OCI-LY7 (cell line): ENCODE measurements at regions not wholly inside any gene's neighbourhood (a gene's known extent, or its start where the extent isn't known, plus 50 kb on each side); places are given as distances from the start of the nearest gene placed in this dataset.

Experiments
- BruUV-seq: library from RNA; stranded (reverse); fragments of 400-500 nt; replicated peaks from 2 replicates; lab custom pipeline; 2021; lab: Mats Ljungman, UMichigan
- CTCF ChIA-PET: fragments of 300-600 bp; sonication (Branson Sonifier 250); formaldehyde crosslinking; loops from one replicate; lab custom pipeline; 2022; ENCODE audit warnings: antibody characterized with exemption; ENCODE audit not compliant: unreplicated experiment; lab: Charles Lee
- POLR2A ChIA-PET: fragments of 300-600 bp; sonication (Branson Sonifier 250); formaldehyde crosslinking; loops from one replicate; lab custom pipeline; 2022; ENCODE audit warnings: antibody characterized with exemption; lab: Charles Lee
- DNase-seq: peaks from one replicate; pipeline ENCODE4 v3.0.0-alpha.2; 2015; ENCODE audit warnings: low spot score
- H2AFZ ChIP-seq: fragments of 200-600 bp; sonication (generic), shearing (Covaris generic); 2 replicates; pipeline ENCODE4 v1.6.1; 2014; ENCODE audit warnings: mild to moderate bottlenecking, antibody characterized with exemption, low read length, moderate library complexity
- H3K27ac ChIP-seq: fragments of 200-600 bp; sonication (generic); 2 replicates; pipeline ENCODE4 v1.5.1; 2014; ENCODE audit warnings: mixed run types, low read depth, mild to moderate bottlenecking, moderate library complexity, low read length, inconsistent platforms; ENCODE audit not compliant: poor library complexity, severe bottlenecking
- H3K36me3 ChIP-seq: fragments of 200-600 bp; sonication (generic); 2 replicates; pipeline ENCODE4 v1.6.1; 2014; ENCODE audit warnings: mild to moderate bottlenecking, antibody characterized with exemption, low read length, moderate library complexity, mixed read lengths; ENCODE audit not compliant: insufficient read depth
- H3K4me1 ChIP-seq: fragments of 200-600 bp; sonication (generic); 2 replicates; pipeline ENCODE4 v1.5.1; 2014; ENCODE audit warnings: mild to moderate bottlenecking, low read length; ENCODE audit not compliant: insufficient read depth, poor library complexity, severe bottlenecking
- H3K4me2 ChIP-seq: fragments of 200-600 bp; sonication (generic); 2 replicates; pipeline ENCODE4 v1.6.1; 2014; ENCODE audit warnings: mild to moderate bottlenecking, low read length
- H3K4me3 ChIP-seq: fragments of 200-600 bp; sonication (generic); 2 replicates; pipeline ENCODE4 v1.5.1; 2014; ENCODE audit warnings: mild to moderate bottlenecking, low read depth, low read length; ENCODE audit not compliant: poor library complexity, severe bottlenecking
- H3K79me2 ChIP-seq: fragments of 200-600 bp; sonication (generic); 2 replicates; pipeline ENCODE4 v1.6.1; 2016; ENCODE audit warnings: low read depth, mild to moderate bottlenecking, low read length, moderate library complexity, mixed read lengths; ENCODE audit not compliant: insufficient read depth
- H3K9me2 ChIP-seq: fragments of 200-600 bp; sonication (generic); 2 replicates; pipeline ENCODE4 v1.6.1; 2016; ENCODE audit warnings: mild to moderate bottlenecking, low read length, mixed read lengths; ENCODE audit not compliant: insufficient read depth
- H3K9me3 ChIP-seq: fragments of 200-600 bp; sonication (generic); 2 replicates; pipeline ENCODE4 v1.6.1; 2014; ENCODE audit warnings: mild to moderate bottlenecking, mixed run types, low read length, mixed read lengths
- H4K20me1 ChIP-seq: fragments of 200-600 bp; sonication (generic); 2 replicates; pipeline ENCODE4 v1.6.1; 2014; ENCODE audit warnings: mild to moderate bottlenecking, antibody characterized with exemption, low read length, moderate library complexity, mixed read lengths; ENCODE audit not compliant: insufficient read depth
- CTCF ChIP-seq: fragments of 200-600 bp; sonication (generic); conservative IDR thresholded peaks from 2 replicates; pipeline ENCODE4 v1.5.1; 2014; ENCODE audit warnings: mild to moderate bottlenecking, antibody characterized with exemption, low read length, moderate library complexity, mixed read lengths
- EZH2phosphoT487 ChIP-seq: fragments of 200-600 bp; sonication (generic); IDR thresholded peaks from 2 replicates; pipeline ENCODE4 v1.6.1; 2018; ENCODE audit warnings: low read depth, borderline replicate concordance, mild to moderate bottlenecking, mixed run types, antibody characterized with exemption, low read length, moderate library complexity, mixed read lengths
- intact Hi-C: fragments of 100-400 bp; cut with micrococcal nuclease; formaldehyde crosslinking; loops from one replicate; pipeline ENCODE4 v1.10.0; 2022; ENCODE audit not compliant: unreplicated experiment

- BruUV-seq = no TSS peak
- intact Hi-C loops = no loop called here
- POLR2A ChIA-PET = no interaction called here
- Histone ChIP-seq H3K27ac (no peak overlapping the region), H3K9me3 (no peaks in the 10 kb centered on the region), H3K9me2 (no peaks in the 10 kb centered on the region), H3K79me2 (no peaks in the 10 kb centered on the region), H3K36me3 (no peaks in the 10 kb centered on the region), H3K4me2 (no peak overlapping the region), H3K4me3 (no peak overlapping the region), H3K4me1 (no peaks in the 10 kb centered on the region), H2AFZ (no peak overlapping the region), H4K20me1 (no peaks in the 10 kb centered on the region)
- DNase-seq = no peak
- CTCF ChIA-PET = no interaction called here
- TF ChIP-seq CTCF (no peak), EZH2phosphoT487 (no peak)
Observed at GRCh38 chr7:81583090-81583489, 186.8 kb downstream of the HGF start.

GRCh38 chr7:81577642-81578340 lies 192.1 kb downstream of the HGF start:
- CTCF ChIA-PET = no interaction called here
- intact Hi-C loops = no loop called here
- no peak overlapping the region for H2AFZ ChIP-seq
- TF ChIP-seq EZH2phosphoT487 (no peak), CTCF (no peak)
- no peaks in the 10 kb centered on the region for H3K4me1 ChIP-seq
- DNase-seq = no peak
- H3K4me3 ChIP-seq = no peak overlapping the region
- no peaks in the 10 kb centered on the region for H3K79me2 ChIP-seq
- POLR2A ChIA-PET = interaction anchor here (0.6 kb wide), 1 partner anchor 7 kb away, joined by 3 read pairs; no protein-coding TSS in a partner anchor
- H4K20me1 ChIP-seq = no peaks in the 10 kb centered on the region
- no peaks in the 10 kb centered on the region for H3K9me2 ChIP-seq
- no peak overlapping the region for H3K27ac ChIP-seq
- no peaks in the 10 kb centered on the region for H3K36me3 ChIP-seq
- BruUV-seq = no TSS peak
- H3K4me2 ChIP-seq = no peak overlapping the region
- H3K9me3 ChIP-seq = no peaks in the 10 kb centered on the region

GRCh38 chr7:81574723-81575326 lies 195.0 kb downstream of the HGF start:
- Histone ChIP-seq H3K36me3 (no peaks in the 10 kb centered on the region), H2AFZ (no peak overlapping the region), H4K20me1 (no peaks in the 10 kb centered on the region), H3K4me3 (no peak overlapping the region), H3K27ac (no peak overlapping the region), H3K9me2 (no peaks in the 10 kb centered on the region), H3K4me1 (no peaks in the 10 kb centered on the region), H3K4me2 (no peak overlapping the region), H3K9me3 (no peaks in the 10 kb centered on the region), H3K79me2 (no peaks in the 10 kb centered on the region)
- ChIA-PET CTCF (no interaction called here), POLR2A (no interaction called here)
- intact Hi-C loops = no loop called here
- no TSS peak for BruUV-seq
- TF ChIP-seq CTCF (no peak), EZH2phosphoT487 (no peak)
- no peak for DNase-seq
